ENCODE measurements at regions not wholly inside any gene's neighbourhood (a gene's known extent, or its start where the extent isn't known, plus 50 kb on each side); places are given as distances from the start of the nearest gene placed in this dataset.

- TF ChIP-seq EP300 (IDR thresholded peaks at IDR 0.05; ENCODE audit: borderline replicate concordance) = no peak
- TF ChIP-seq ZBTB7A (IDR thresholded peaks at IDR 0.05; ENCODE audit: low read depth) = no peak
- no peak for TF ChIP-seq EGR1 (IDR thresholded peaks at IDR 0.05)
These were observed 727.7 kb upstream of the NCAM2 start for GRCh38 chr21:20270365-20271055.
